ENCODE measurements at regions not wholly inside any gene's neighbourhood (a gene's known extent, or its start where the extent isn't known, plus 50 kb on each side); places are given as distances from the start of the nearest gene placed in this dataset.

GRCh38 chrX:10753116-10753515 lies 132.7 kb upstream of the MID1 start:
- Mint-ChIP-seq H3K27ac (no peak overlapping the region), H3K4me3 (no peak overlapping the region), H3K27me3 (no peaks in the 10 kb centered on the region), H3K9me3 (peaks cover 2% of the 10 kb centered on the region), H3K36me3 (ENCODE audit: low read depth) (no peaks in the 10 kb centered on the region), H3K4me1 (ENCODE audit: low read depth) (no peaks in the 10 kb centered on the region)
- no peaks in the 10 kb centered on the region for H3K4me1 ChIP-seq (ENCODE audit: insufficient read depth, low read length)
- POLR2A ChIA-PET: no interaction called here
- CTCF ChIA-PET: no interaction called here
- no peaks in the 10 kb centered on the region for H3K9me3 ChIP-seq (ENCODE audit: control insufficient read depth in 1 of 2, insufficient read depth in 1 of 2, low read length in 2 of 2)
- intact Hi-C loops (cut with DNase I, micrococcal nuclease): no loop called here
- H3K27me3 ChIP-seq (ENCODE audit: control insufficient read depth in 1 of 2, insufficient read depth in 2 of 2, low read length in 2 of 2): no peaks in the 10 kb centered on the region
- TF ChIP-seq CTCF (IDR thresholded peaks at IDR 0.05): no peak
- no peak overlapping the region for H3K4me3 ChIP-seq (ENCODE audit: low read length)
- no peaks in the 10 kb centered on the region for H3K36me3 ChIP-seq (ENCODE audit: insufficient read depth, low read length)
- H3K27ac ChIP-seq (ENCODE audit: low read depth in 1 of 2, low read length in 2 of 2): no peak overlapping the region
- DNase-seq: no peak
- no peak for ATAC-seq (ENCODE audit: poor library complexity)

GRCh38 chrX:10754445-10754844 lies 134.1 kb upstream of the MID1 start:
- Mint-ChIP-seq H3K27ac (no peak overlapping the region), H3K9me3 (peaks cover 2% of the 10 kb centered on the region), H3K36me3 (ENCODE audit: low read depth) (no peaks in the 10 kb centered on the region), H3K4me3 (no peak overlapping the region), H3K4me1 (ENCODE audit: low read depth) (no peaks in the 10 kb centered on the region), H3K27me3 (no peaks in the 10 kb centered on the region)
- ATAC-seq (ENCODE audit: poor library complexity) (no peak), DNase-seq (no peak)
- POLR2A ChIA-PET: no interaction called here
- H3K9me3 ChIP-seq (ENCODE audit: control insufficient read depth in 1 of 2, insufficient read depth in 1 of 2, low read length in 2 of 2): no peaks in the 10 kb centered on the region
- no peaks in the 10 kb centered on the region for H3K4me1 ChIP-seq (ENCODE audit: insufficient read depth, low read length)
- CTCF ChIA-PET: no interaction called here
- no peak overlapping the region for H3K4me3 ChIP-seq (ENCODE audit: low read length)
- no peaks in the 10 kb centered on the region for H3K27me3 ChIP-seq (ENCODE audit: control insufficient read depth in 1 of 2, insufficient read depth in 2 of 2, low read length in 2 of 2)
- no peak overlapping the region for H3K27ac ChIP-seq (ENCODE audit: low read depth in 1 of 2, low read length in 2 of 2)
- no peaks in the 10 kb centered on the region for H3K36me3 ChIP-seq (ENCODE audit: insufficient read depth, low read length)
- intact Hi-C loops (cut with DNase I, micrococcal nuclease): no loop called here
- TF ChIP-seq CTCF (IDR thresholded peaks at IDR 0.05): no peak

GRCh38 chrX:10755439-10756334 lies 135.3 kb upstream of the MID1 start:
- TF ChIP-seq CTCF (IDR thresholded peaks at IDR 0.05): no peak
- H3K4me3 Mint-ChIP-seq: no peak overlapping the region
- no peak overlapping the region for H3K27ac ChIP-seq (ENCODE audit: low read depth in 1 of 2, low read length in 2 of 2)
- intact Hi-C loops (cut with DNase I, micrococcal nuclease): no loop called here
- POLR2A ChIA-PET: no interaction called here
- no peaks in the 10 kb centered on the region for H3K27me3 Mint-ChIP-seq
- H3K27me3 ChIP-seq (ENCODE audit: control insufficient read depth in 1 of 2, insufficient read depth in 2 of 2, low read length in 2 of 2): no peaks in the 10 kb centered on the region
- no peak overlapping the region for H3K4me3 ChIP-seq (ENCODE audit: low read length)
- CTCF ChIA-PET: no interaction called here
- no peak for DNase-seq
- no peak overlapping the region for H3K27ac Mint-ChIP-seq
- H3K4me1 ChIP-seq (ENCODE audit: insufficient read depth, low read length): no peaks in the 10 kb centered on the region
- H3K4me1 Mint-ChIP-seq (ENCODE audit: low read depth): no peaks in the 10 kb centered on the region
- no peaks in the 10 kb centered on the region for H3K36me3 Mint-ChIP-seq (ENCODE audit: low read depth)
- no peaks in the 10 kb centered on the region for H3K9me3 ChIP-seq (ENCODE audit: control insufficient read depth in 1 of 2, insufficient read depth in 1 of 2, low read length in 2 of 2)
- ATAC-seq (ENCODE audit: poor library complexity): no peak
- H3K9me3 Mint-ChIP-seq: peaks cover under 1% of the 10 kb centered on the region
- H3K36me3 ChIP-seq (ENCODE audit: insufficient read depth, low read length): no peaks in the 10 kb centered on the region

All from CD4-positive, alpha-beta T cell (primary cell).